HEK293 (cell line): ENCODE measurements at regions not wholly inside any gene's neighbourhood (a gene's known extent, or its start where the extent isn't known, plus 50 kb on each side); places are given as distances from the start of the nearest gene placed in this dataset.

Experiments used
- KLF1 ChIP-seq: fragments of 450-650 bp; formaldehyde crosslinking; IDR thresholded peaks from 2 replicates; pipeline ENCODE4 v1.5.1; 2016; ENCODE audit warnings: missing biosample characterization, missing genetic modification characterization
- KLF7 ChIP-seq: fragments of 450-650 bp; formaldehyde crosslinking; IDR thresholded peaks from 2 replicates; pipeline ENCODE4 v1.5.1; 2016; ENCODE audit warnings: missing biosample characterization, missing genetic modification characterization, borderline replicate concordance
- KLF8 ChIP-seq: fragments of 450-650 bp; formaldehyde crosslinking; IDR thresholded peaks from 2 replicates; pipeline ENCODE4 v1.5.1; 2016; ENCODE audit warnings: missing biosample characterization, missing genetic modification characterization
- RBAK ChIP-seq: fragments of 450-650 bp; formaldehyde crosslinking; IDR thresholded peaks from 2 replicates; pipeline ENCODE4 v1.5.1; 2016; ENCODE audit warnings: missing biosample characterization, missing genetic modification characterization
- SALL2 ChIP-seq: fragments of 450-650 bp; formaldehyde crosslinking; IDR thresholded peaks from 2 replicates; pipeline ENCODE4 v1.5.0; 2017; ENCODE audit warnings: missing biosample characterization, mild to moderate bottlenecking, missing genetic modification characterization, borderline replicate concordance
- SCRT2 ChIP-seq: fragments of 450-650 bp; formaldehyde crosslinking; IDR thresholded peaks from 2 replicates; pipeline ENCODE4 v1.5.1; 2016; ENCODE audit warnings: missing biosample characterization, missing genetic modification characterization
- ZBTB20 ChIP-seq: fragments of 450-650 bp; formaldehyde crosslinking; IDR thresholded peaks from 2 replicates; pipeline ENCODE4 v1.5.1; 2016; ENCODE audit warnings: missing biosample characterization, missing genetic modification characterization
- ZBTB8A ChIP-seq: fragments of 450-650 bp; formaldehyde crosslinking; IDR thresholded peaks from 2 replicates; pipeline ENCODE4 v1.5.1; 2016; ENCODE audit warnings: missing biosample characterization, missing genetic modification characterization
- ZFP37 ChIP-seq: fragments of 450-650 bp; formaldehyde crosslinking; IDR thresholded peaks from 2 replicates; pipeline ENCODE4 v1.5.1; 2016; ENCODE audit warnings: missing biosample characterization, missing genetic modification characterization
- ZNF114 ChIP-seq: fragments of 450-650 bp; formaldehyde crosslinking; IDR thresholded peaks from 2 replicates; pipeline ENCODE4 v1.5.0; 2017; ENCODE audit warnings: missing biosample characterization, missing genetic modification characterization
- ZNF16 ChIP-seq: fragments of 450-650 bp; formaldehyde crosslinking; IDR thresholded peaks from 2 replicates; pipeline ENCODE4 v1.5.1; 2016; ENCODE audit warnings: low read depth, missing biosample characterization, missing genetic modification characterization
- ZNF2 ChIP-seq: fragments of 450-650 bp; formaldehyde crosslinking; IDR thresholded peaks from 2 replicates; pipeline ENCODE4 v1.5.1; 2016; ENCODE audit warnings: missing biosample characterization, missing genetic modification characterization
- ZNF221 ChIP-seq: fragments of 450-650 bp; formaldehyde crosslinking; IDR thresholded peaks from 2 replicates; pipeline ENCODE4 v1.5.1; 2017; ENCODE audit warnings: missing biosample characterization, missing genetic modification characterization, borderline replicate concordance
- ZNF37A ChIP-seq: fragments of 450-650 bp; IDR thresholded peaks from 2 replicates; pipeline ENCODE4 v1.5.1; 2018; ENCODE audit warnings: missing biosample characterization, missing genetic modification characterization
- ZNF416 ChIP-seq: fragments of 450-650 bp; formaldehyde crosslinking; IDR thresholded peaks from 2 replicates; pipeline ENCODE4 v1.5.1; 2016; ENCODE audit warnings: missing biosample characterization, missing genetic modification characterization
- ZNF529 ChIP-seq: fragments of 450-650 bp; formaldehyde crosslinking; IDR thresholded peaks from 2 replicates; pipeline ENCODE4 v1.5.1; 2017; ENCODE audit warnings: missing genetic modification characterization, missing biosample characterization; ENCODE audit not compliant: insufficient replicate concordance
- ZNF549 ChIP-seq: fragments of 450-650 bp; IDR thresholded peaks from 2 replicates; pipeline ENCODE4 v1.5.1; 2018; ENCODE audit warnings: missing biosample characterization, missing genetic modification characterization, mild to moderate bottlenecking, inconsistent platforms, moderate library complexity
- ZNF555 ChIP-seq: fragments of 450-650 bp; formaldehyde crosslinking; conservative IDR thresholded peaks from 2 replicates; pipeline ENCODE4 v1.5.1; 2017; ENCODE audit warnings: missing biosample characterization, mild to moderate bottlenecking, missing genetic modification characterization, inconsistent platforms
- ZNF558 ChIP-seq: fragments of 450-650 bp; formaldehyde crosslinking; IDR thresholded peaks from 2 replicates; pipeline ENCODE4 v1.5.1; 2016; ENCODE audit warnings: missing biosample characterization, missing genetic modification characterization
- ZNF747 ChIP-seq: fragments of 450-650 bp; formaldehyde crosslinking; IDR thresholded peaks from 2 replicates; pipeline ENCODE4 v1.5.1; 2016; ENCODE audit warnings: missing biosample characterization, missing genetic modification characterization
- ZNF792 ChIP-seq: fragments of 450-650 bp; formaldehyde crosslinking; IDR thresholded peaks from 2 replicates; pipeline ENCODE4 v1.5.1; 2016; ENCODE audit warnings: missing biosample characterization, missing genetic modification characterization
- TF ChIP-seq, protein P1 (sequence below): fragments of 450-650 bp; formaldehyde crosslinking; IDR thresholded peaks from 2 replicates; pipeline ENCODE4 v1.5.1; 2016; ENCODE audit warnings: missing biosample characterization, missing genetic modification characterization
- TF ChIP-seq, protein P2 (sequence below): fragments of 450-650 bp; formaldehyde crosslinking; IDR thresholded peaks from 2 replicates; pipeline ENCODE4 v1.5.1; 2016; ENCODE audit warnings: missing biosample characterization, missing genetic modification characterization
- TF ChIP-seq, protein P3 (sequence below): fragments of 450-650 bp; formaldehyde crosslinking; IDR thresholded peaks from 2 replicates; pipeline ENCODE4 v1.5.1; 2017; ENCODE audit warnings: missing biosample characterization, mild to moderate bottlenecking, missing genetic modification characterization, moderate library complexity
- TF ChIP-seq, protein P4 (sequence below): fragments of 450-650 bp; formaldehyde crosslinking; conservative IDR thresholded peaks from 2 replicates; pipeline ENCODE4 v1.5.1; 2016; ENCODE audit warnings: low read depth, missing biosample characterization, missing genetic modification characterization
- TF ChIP-seq, protein P5 (sequence below): fragments of 450-650 bp; formaldehyde crosslinking; IDR thresholded peaks from 2 replicates; pipeline ENCODE4 v1.5.1; 2016; ENCODE audit warnings: missing biosample characterization, missing genetic modification characterization, borderline replicate concordance

DNA sequence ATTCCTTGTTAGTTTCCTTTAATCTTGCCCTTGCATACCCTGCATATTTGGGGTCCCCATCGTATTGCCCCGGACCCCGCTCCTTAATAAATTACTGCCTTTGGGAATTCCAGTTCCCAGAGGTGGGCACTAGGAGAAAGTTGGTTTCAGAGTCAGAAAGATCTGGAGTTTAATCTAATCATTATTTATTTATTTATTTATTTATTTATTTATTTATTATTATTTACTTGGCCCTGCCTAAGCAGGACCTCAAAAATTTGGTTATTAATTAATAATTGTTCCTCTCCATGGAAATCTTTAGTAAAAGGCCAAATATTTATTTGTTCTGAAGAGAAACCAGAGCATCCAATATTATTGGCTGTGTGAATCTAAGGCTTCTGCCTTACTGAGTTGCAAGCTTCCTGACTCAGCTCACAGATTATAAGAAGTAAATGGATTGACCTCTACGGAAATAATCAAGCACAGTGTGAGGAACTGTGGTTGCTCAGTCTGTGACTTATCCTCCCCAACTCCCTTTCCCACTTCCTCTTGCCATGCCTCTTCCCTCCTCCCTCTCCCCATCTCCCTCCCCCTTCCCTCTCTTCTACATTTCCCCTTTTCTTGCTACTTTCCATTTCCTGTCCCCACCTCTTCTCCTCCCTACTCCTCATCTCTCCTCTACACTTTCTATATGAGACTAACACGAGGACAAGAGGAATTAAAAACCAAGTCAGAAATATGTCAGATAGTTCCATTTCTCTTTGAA is 61.5 kb upstream of the AP1S2 start (continued):
- TF ChIP-seq, protein P1, sequence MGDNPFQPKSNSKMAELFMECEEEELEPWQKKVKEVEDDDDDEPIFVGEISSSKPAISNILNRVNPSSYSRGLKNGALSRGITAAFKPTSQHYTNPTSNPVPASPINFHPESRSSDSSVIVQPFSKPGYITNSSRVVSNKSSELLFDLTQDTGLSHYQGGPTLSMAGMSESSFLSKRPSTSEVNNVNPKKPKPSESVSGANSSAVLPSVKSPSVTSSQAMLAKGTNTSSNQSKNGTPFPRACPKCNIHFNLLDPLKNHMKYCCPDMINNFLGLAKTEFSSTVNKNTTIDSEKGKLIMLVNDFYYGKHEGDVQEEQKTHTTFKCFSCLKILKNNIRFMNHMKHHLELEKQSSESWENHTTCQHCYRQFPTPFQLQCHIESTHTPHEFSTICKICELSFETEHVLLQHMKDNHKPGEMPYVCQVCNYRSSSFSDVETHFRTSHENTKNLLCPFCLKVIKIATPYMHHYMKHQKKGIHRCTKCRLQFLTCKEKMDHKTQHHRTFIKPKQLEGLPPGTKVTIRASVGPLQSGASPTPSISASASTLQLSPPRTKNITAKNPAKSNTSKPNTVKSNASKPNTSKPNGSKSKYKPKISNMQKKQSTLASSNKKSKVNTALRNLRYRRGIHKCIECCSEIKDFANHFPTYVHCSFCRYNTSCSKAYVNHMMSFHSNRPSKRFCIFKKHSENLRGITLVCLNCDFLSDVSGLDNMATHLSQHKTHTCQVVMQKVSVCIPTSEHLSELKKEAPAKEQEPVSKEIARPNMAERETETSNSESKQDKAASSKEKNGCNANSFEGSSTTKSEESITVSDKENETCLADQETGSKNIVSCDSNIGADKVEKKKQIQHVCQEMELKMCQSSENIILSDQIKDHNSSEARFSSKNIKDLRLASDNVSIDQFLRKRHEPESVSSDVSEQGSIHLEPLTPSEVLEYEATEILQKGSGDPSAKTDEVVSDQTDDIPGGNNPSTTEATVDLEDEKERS (tag by site-specific recombination): no peak
- TF ChIP-seq ZNF549 (no peak), ZNF747 (tag by site-specific recombination) (no peak), ZNF37A (tag by site-specific recombination) (no peak), ZNF114 (tag by site-specific recombination) (no peak), SALL2 (tag by site-specific recombination) (no peak), RBAK (tag by site-specific recombination) (no peak), ZNF221 (tag by site-specific recombination) (no peak), KLF8 (no peak), ZNF792 (tag by site-specific recombination) (no peak), ZNF16 (tag by site-specific recombination) (no peak), ZBTB8A (tag by site-specific recombination) (peak; percentile 23; the same call in 1 of the 2 replicates), SCRT2 (tag by site-specific recombination) (no peak), KLF1 (tag by site-specific recombination) (no peak), ZFP37 (tag by site-specific recombination) (no peak), ZNF416 (tag by site-specific recombination) (no peak), ZNF558 (tag by site-specific recombination) (no peak), ZNF529 (tag by site-specific recombination) (no peak), ZNF555 (tag by site-specific recombination) (peak; percentile 29; the same call in 1 of the 2 replicates), KLF7 (tag by site-specific recombination) (no peak), ZBTB20 (tag by site-specific recombination) (no peak), ZNF2 (tag by site-specific recombination) (no peak)
- TF ChIP-seq, protein P2, sequence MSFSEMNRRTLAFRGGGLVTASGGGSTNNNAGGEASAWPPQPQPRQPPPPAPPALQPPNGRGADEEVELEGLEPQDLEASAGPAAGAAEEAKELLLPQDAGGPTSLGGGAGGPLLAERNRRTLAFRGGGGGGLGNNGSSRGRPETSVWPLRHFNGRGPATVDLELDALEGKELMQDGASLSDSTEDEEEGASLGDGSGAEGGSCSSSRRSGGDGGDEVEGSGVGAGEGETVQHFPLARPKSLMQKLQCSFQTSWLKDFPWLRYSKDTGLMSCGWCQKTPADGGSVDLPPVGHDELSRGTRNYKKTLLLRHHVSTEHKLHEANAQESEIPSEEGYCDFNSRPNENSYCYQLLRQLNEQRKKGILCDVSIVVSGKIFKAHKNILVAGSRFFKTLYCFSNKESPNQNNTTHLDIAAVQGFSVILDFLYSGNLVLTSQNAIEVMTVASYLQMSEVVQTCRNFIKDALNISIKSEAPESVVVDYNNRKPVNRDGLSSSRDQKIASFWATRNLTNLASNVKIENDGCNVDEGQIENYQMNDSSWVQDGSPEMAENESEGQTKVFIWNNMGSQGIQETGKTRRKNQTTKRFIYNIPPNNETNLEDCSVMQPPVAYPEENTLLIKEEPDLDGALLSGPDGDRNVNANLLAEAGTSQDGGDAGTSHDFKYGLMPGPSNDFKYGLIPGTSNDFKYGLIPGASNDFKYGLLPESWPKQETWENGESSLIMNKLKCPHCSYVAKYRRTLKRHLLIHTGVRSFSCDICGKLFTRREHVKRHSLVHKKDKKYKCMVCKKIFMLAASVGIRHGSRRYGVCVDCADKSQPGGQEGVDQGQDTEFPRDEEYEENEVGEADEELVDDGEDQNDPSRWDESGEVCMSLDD (tag by site-specific recombination): no peak
- TF ChIP-seq, protein P3, sequence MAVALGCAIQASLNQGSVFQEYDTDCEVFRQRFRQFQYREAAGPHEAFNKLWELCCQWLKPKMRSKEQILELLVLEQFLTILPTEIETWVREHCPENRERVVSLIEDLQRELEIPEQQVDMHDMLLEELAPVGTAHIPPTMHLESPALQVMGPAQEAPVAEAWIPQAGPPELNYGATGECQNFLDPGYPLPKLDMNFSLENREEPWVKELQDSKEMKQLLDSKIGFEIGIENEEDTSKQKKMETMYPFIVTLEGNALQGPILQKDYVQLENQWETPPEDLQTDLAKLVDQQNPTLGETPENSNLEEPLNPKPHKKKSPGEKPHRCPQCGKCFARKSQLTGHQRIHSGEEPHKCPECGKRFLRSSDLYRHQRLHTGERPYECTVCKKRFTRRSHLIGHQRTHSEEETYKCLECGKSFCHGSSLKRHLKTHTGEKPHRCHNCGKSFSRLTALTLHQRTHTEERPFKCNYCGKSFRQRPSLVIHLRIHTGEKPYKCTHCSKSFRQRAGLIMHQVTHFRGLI (tag by site-specific recombination): no peak
- TF ChIP-seq, protein P4, sequence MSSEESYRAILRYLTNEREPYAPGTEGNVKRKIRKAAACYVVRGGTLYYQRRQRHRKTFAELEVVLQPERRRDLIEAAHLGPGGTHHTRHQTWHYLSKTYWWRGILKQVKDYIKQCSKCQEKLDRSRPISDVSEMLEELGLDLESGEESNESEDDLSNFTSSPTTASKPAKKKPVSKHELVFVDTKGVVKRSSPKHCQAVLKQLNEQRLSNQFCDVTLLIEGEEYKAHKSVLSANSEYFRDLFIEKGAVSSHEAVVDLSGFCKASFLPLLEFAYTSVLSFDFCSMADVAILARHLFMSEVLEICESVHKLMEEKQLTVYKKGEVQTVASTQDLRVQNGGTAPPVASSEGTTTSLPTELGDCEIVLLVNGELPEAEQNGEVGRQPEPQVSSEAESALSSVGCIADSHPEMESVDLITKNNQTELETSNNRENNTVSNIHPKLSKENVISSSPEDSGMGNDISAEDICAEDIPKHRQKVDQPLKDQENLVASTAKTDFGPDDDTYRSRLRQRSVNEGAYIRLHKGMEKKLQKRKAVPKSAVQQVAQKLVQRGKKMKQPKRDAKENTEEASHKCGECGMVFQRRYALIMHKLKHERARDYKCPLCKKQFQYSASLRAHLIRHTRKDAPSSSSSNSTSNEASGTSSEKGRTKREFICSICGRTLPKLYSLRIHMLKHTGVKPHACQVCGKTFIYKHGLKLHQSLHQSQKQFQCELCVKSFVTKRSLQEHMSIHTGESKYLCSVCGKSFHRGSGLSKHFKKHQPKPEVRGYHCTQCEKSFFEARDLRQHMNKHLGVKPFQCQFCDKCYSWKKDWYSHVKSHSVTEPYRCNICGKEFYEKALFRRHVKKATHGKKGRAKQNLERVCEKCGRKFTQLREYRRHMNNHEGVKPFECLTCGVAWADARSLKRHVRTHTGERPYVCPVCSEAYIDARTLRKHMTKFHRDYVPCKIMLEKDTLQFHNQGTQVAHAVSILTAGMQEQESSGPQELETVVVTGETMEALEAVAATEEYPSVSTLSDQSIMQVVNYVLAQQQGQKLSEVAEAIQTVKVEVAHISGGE: 0 out of 2 replicates have a peak, but pooled peaks have one; percentile 23
- TF ChIP-seq, protein P5, sequence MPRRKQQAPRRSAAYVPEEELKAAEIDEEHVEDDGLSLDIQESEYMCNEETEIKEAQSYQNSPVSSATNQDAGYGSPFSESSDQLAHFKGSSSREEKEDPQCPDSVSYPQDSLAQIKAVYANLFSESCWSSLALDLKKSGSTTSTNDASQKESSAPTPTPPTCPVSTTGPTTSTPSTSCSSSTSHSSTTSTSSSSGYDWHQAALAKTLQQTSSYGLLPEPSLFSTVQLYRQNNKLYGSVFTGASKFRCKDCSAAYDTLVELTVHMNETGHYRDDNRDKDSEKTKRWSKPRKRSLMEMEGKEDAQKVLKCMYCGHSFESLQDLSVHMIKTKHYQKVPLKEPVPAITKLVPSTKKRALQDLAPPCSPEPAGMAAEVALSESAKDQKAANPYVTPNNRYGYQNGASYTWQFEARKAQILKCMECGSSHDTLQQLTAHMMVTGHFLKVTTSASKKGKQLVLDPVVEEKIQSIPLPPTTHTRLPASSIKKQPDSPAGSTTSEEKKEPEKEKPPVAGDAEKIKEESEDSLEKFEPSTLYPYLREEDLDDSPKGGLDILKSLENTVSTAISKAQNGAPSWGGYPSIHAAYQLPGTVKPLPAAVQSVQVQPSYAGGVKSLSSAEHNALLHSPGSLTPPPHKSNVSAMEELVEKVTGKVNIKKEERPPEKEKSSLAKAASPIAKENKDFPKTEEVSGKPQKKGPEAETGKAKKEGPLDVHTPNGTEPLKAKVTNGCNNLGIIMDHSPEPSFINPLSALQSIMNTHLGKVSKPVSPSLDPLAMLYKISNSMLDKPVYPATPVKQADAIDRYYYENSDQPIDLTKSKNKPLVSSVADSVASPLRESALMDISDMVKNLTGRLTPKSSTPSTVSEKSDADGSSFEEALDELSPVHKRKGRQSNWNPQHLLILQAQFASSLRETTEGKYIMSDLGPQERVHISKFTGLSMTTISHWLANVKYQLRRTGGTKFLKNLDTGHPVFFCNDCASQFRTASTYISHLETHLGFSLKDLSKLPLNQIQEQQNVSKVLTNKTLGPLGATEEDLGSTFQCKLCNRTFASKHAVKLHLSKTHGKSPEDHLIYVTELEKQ (tag by site-specific recombination): no peak
